GM12878 (cell line): ENCODE measurements at regions not wholly inside any gene's neighbourhood (a gene's known extent, or its start where the extent isn't known, plus 50 kb on each side); places are given as distances from the start of the nearest gene placed in this dataset.

Experiments
- ATAC-seq: fragments of 200-7000 bp; cut with Tn5 transposase; 3 replicates; pipeline ENCODE4 v1.9.1; 2020; ENCODE audit warnings: mild to moderate bottlenecking, moderate library complexity
- BruUV-seq: library from RNA; stranded (reverse); fragments of 400-500 nt; replicated peaks from 2 replicates; lab custom pipeline; 2021; lab: Mats Ljungman, UMichigan
- CTCF ChIA-PET: fragments of 300-600 bp; sonication (Branson Sonifier 250); formaldehyde crosslinking; extraction: SDS; loops from one replicate; lab custom pipeline; 2021; ENCODE audit warnings: inconsistent platforms; lab: Yijun Ruan, JAX
- POLR2A ChIA-PET: fragments of 350-600 bp; formaldehyde crosslinking; extraction: SDS; loops from one replicate; lab custom pipeline; 2021; ENCODE audit warnings: inconsistent platforms; lab: Charles Lee
- RAD21 ChIA-PET: fragments of 300-600 bp; sonication (Branson Sonifier 250); formaldehyde crosslinking; loops from one replicate; lab custom pipeline; 2023; ENCODE audit warnings: antibody characterized with exemption; ENCODE audit not compliant: unreplicated experiment; lab: Charles Lee
- SMC1A ChIA-PET: fragments of 300-600 bp; sonication (Branson Sonifier 250); formaldehyde crosslinking; loops from one replicate; lab custom pipeline; 2023; ENCODE audit not compliant: unreplicated experiment, uncharacterized antibody; lab: Charles Lee
- DNase-seq: peaks from one replicate; pipeline ENCODE4 v3.0.0-alpha.2; 2011; ENCODE audit warnings: low read depth, low spot score
- FAIRE-seq: peaks from 3 replicates; lab custom pipeline; 2011; peaks lifted over from hg19 to GRCh38; lab: Jason Lieb, UNC
- H2AFZ ChIP-seq: 2 replicates; pipeline ENCODE4 v1.6.0; 2011; ENCODE audit warnings: low read depth, low read length, control low read depth; ENCODE audit not compliant: control insufficient read depth
- H3K27ac ChIP-seq: 2 replicates; pipeline ENCODE4 v1.5.1; 2011; ENCODE audit warnings: control low read depth; ENCODE audit not compliant: control insufficient read depth, insufficient read depth
- H3K27me3 ChIP-seq, 2 experiments: replicated peaks in 1 of 2; 2 replicates each; pipeline versions ENCODE4 v1.6.0 to v1.6.1; 2011; ENCODE audit warnings: low read length in 1 of 2; ENCODE audit not compliant: control insufficient read depth in 2 of 2, insufficient read depth in 2 of 2
- H3K36me3 ChIP-seq, 2 experiments: 2 replicates each; pipeline ENCODE4 v1.5.1; 2011; ENCODE audit warnings: low read length in 1 of 2; ENCODE audit not compliant: control insufficient read depth in 2 of 2, insufficient read depth in 2 of 2
- H3K4me1 ChIP-seq: 2 replicates; pipeline ENCODE4 v1.6.1; 2011; ENCODE audit warnings: mild to moderate bottlenecking, low read length, moderate library complexity, mixed read lengths; ENCODE audit not compliant: control insufficient read depth, insufficient read depth
- H3K4me2 ChIP-seq: 2 replicates; pipeline ENCODE4 v1.6.0; 2011; ENCODE audit warnings: control low read depth; ENCODE audit not compliant: control insufficient read depth, insufficient read depth
- H3K4me3 ChIP-seq: fragments of 200-600 bp; sonication (generic); 2 replicates; pipeline ENCODE4 v1.5.1; 2016
- H3K79me2 ChIP-seq: 2 replicates; pipeline ENCODE4 v1.6.0; 2011; ENCODE audit warnings: low read length; ENCODE audit not compliant: control insufficient read depth, insufficient read depth
- H3K9ac ChIP-seq: 2 replicates; pipeline ENCODE4 v1.8.0; 2011; ENCODE audit warnings: low read length, control low read depth, mixed read lengths; ENCODE audit not compliant: control insufficient read depth, insufficient read depth
- H3K9me3 ChIP-seq: replicated peaks from 3 replicates; pipeline ENCODE4 v1.5.1; 2011; ENCODE audit warnings: mild to moderate bottlenecking, low read length; ENCODE audit not compliant: control insufficient read depth, insufficient read depth
- H4K20me1 ChIP-seq: 2 replicates; pipeline ENCODE4 v1.6.0; 2011; ENCODE audit not compliant: control insufficient read depth, insufficient read depth
- CBFB ChIP-seq: IDR thresholded peaks from 2 replicates; pipeline ENCODE4 v1.6.1; 2016; ENCODE audit warnings: antibody characterized with exemption, low read depth
- CHD1 ChIP-seq: IDR thresholded peaks from 2 replicates; pipeline ENCODE4 v1.6.1; 2012; ENCODE audit warnings: low read depth, low read length, improper control_type of control experiment
- CHD4 ChIP-seq: fragments of 200-600 bp; sonication (generic); IDR thresholded peaks from 2 replicates; pipeline ENCODE4 v1.6.1; 2016; ENCODE audit warnings: mild to moderate bottlenecking
- GABPA ChIP-seq: IDR thresholded peaks from 2 replicates; pipeline ENCODE4 v1.6.1; 2014; ENCODE audit warnings: antibody characterized with exemption, low read depth, mild to moderate bottlenecking, inconsistent platforms
- GATAD2B ChIP-seq: fragments of 450-650 bp; conservative IDR thresholded peaks from 2 replicates; pipeline ENCODE4 v1.6.1; 2017; ENCODE audit warnings: low read depth, mild to moderate bottlenecking, moderate library complexity
- HDAC6 ChIP-seq: fragments of 200-600 bp; sonication (generic); IDR thresholded peaks from one replicate; pipeline ENCODE4 v1.8.0; 2017; ENCODE audit warnings: antibody characterized with exemption; ENCODE audit not compliant: unreplicated experiment
- MEF2A ChIP-seq: IDR thresholded peaks from 2 replicates; pipeline ENCODE4 v1.6.1; 2011; ENCODE audit warnings: low read depth, mild to moderate bottlenecking, low read length, moderate library complexity; ENCODE audit not compliant: insufficient read depth
- MYC ChIP-seq: IDR thresholded peaks from 2 replicates; pipeline ENCODE4 v1.6.1; 2011; ENCODE audit warnings: mild to moderate bottlenecking, low read length, moderate library complexity, inconsistent platforms; ENCODE audit not compliant: insufficient read depth, insufficient replicate concordance, insufficient read length, severe bottlenecking
- RB1 ChIP-seq: fragments of 450-650 bp; formaldehyde crosslinking; IDR thresholded peaks from 2 replicates; pipeline ENCODE4 v1.6.1; 2017; ENCODE audit warnings: mild to moderate bottlenecking, borderline replicate concordance
- SIX5 ChIP-seq: IDR thresholded peaks from 2 replicates; pipeline ENCODE4 v1.6.1; 2011; ENCODE audit warnings: mild to moderate bottlenecking, low read depth, low read length, moderate library complexity; ENCODE audit not compliant: severe bottlenecking
- SPI1 ChIP-seq: IDR thresholded peaks from 2 replicates; pipeline ENCODE4 v1.6.1; 2011; ENCODE audit warnings: low read depth, mild to moderate bottlenecking, low read length, moderate library complexity, borderline replicate concordance; ENCODE audit not compliant: insufficient read depth
- SRF ChIP-seq, 2 experiments: IDR thresholded peaks; 2 replicates each; pipeline ENCODE4 v1.6.1; 2011; ENCODE audit warnings: low read depth in 2 of 2, low read length in 2 of 2, mild to moderate bottlenecking in 1 of 2, moderate library complexity in 1 of 2
- ZNF622 ChIP-seq: fragments of 450-650 bp; IDR thresholded peaks from 2 replicates; pipeline ENCODE4 v1.6.1; 2017; ENCODE audit warnings: mild to moderate bottlenecking, inconsistent platforms
- WGBS: methylation state at CpG from one replicate; pipeline ENCODE4 v1.1.6; 2016; ENCODE audit warnings: low lambda C conversion rate; ENCODE audit not compliant: insufficient replicate concordance, insufficient coverage; ENCODE audit errors: missing lambda C conversion rate; 5-methylcytosine and 5-hydroxymethylcytosine counted together
- in situ Hi-C: fragments of 300-500 bp; cut with MboI; formaldehyde crosslinking; loops from 9 replicates; pipeline ENCODE4 v1.14.3; 2018; ENCODE audit warnings: mixed read lengths
- intact Hi-C: fragments of 100-400 bp; cut with micrococcal nuclease; formaldehyde crosslinking; loops from one replicate; pipeline ENCODE4 v1.14.2; 2022; ENCODE audit not compliant: unreplicated experiment

DNA sequence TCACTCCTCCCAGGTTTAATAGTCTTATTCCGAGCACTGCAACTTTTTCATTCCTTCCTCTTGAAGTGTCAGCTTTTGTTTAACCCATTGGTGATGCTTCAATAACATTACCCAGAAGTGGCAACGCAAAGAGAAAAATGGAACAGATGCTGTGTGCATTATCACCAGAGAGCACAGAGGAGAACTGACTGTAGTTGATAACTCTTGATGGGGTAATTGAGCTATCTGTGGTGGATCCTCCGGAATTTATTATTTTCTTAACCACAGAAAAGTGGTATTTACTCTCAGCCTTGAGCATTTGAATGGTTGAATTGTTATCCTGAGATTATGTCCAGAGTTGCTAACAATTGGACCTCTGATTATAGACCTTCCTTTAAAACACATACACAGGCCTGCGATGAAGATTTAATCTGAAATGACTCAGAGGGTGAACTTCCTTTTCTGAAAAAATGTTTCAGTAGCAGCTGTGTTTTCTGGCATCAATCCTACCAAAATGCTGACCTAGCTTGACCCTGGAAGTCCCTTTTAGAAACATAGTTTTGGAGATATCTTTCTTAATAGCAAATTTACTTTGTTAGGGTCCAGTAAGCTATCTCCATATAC is 1584.4 kb upstream of the LRRTM3 start:
- Histone ChIP-seq H3K9ac (no peak overlapping the region), H3K79me2 (no peaks in the 10 kb centered on the region), H3K9me3 (no peaks in the 10 kb centered on the region), H3K27me3 (no peaks in the 10 kb centered on the region), H3K27ac (no peak overlapping the region), H3K36me3 (no peaks in the 10 kb centered on the region), H3K4me1 (no peaks in the 10 kb centered on the region), H4K20me1 (no peaks in the 10 kb centered on the region), H3K4me3 (no peak overlapping the region), H2AFZ (no peak overlapping the region), H3K4me2 (no peak overlapping the region)
- POLR2A ChIA-PET = no interaction called here
- 19% methylated on average over 4 of the region's 4 CpGs for WGBS
- RAD21 ChIA-PET = no interaction called here
- SMC1A ChIA-PET = no interaction called here
- no peak for FAIRE-seq
- no peak for DNase-seq
- no TSS peak for BruUV-seq
- no peak for ATAC-seq
- in situ Hi-C loops (no loop called here), intact Hi-C loops (no loop called here)
- no peak for TF ChIP-seq SIX5
- no peak for TF ChIP-seq SPI1
- no peak for TF ChIP-seq SRF (IDR thresholded peaks at IDR 0.05; ENCODE audit: low read depth in 2 of 2, low read length in 2 of 2)
- no peak for TF ChIP-seq CHD1
- TF ChIP-seq MYC = no peak
- no peak for TF ChIP-seq GATAD2B
- no peak for TF ChIP-seq CBFB
- TF ChIP-seq CHD4 = no peak
- no peak for TF ChIP-seq HDAC6
- no peak for TF ChIP-seq GABPA
- no peak for TF ChIP-seq ZNF622
- TF ChIP-seq RB1 = no peak
- no peak for TF ChIP-seq MEF2A
- CTCF ChIA-PET = no interaction called here
